ENCODE measurements at regions not wholly inside any gene's neighbourhood (a gene's known extent, or its start where the extent isn't known, plus 50 kb on each side); places are given as distances from the start of the nearest gene placed in this dataset.

DNA sequence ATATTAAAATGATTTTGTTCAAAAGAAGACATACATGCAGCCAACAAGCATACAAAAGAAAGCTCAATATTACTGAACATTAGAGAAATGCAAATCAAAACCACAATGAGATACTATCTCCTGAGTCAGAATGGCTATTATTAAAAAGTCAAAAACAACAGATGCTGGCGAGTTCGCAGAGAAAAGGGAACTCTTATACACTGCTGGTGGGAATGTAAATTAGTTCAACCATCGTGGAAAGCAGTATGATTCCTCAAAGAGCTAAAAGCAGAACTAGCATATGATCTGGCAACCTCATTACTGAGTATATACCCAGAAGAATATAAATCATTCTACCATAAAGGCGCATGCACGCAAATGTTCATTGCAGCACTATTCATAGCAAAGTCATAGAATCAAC is 126.0 kb upstream of the HMCN1 start:
- Mint-ChIP-seq H3K4me1 (ENCODE audit: unreplicated experiment) (no peaks in the 10 kb centered on the region), H3K27me3 (no peaks in the 10 kb centered on the region), H3K4me3 (no peak overlapping the region)

DNA sequence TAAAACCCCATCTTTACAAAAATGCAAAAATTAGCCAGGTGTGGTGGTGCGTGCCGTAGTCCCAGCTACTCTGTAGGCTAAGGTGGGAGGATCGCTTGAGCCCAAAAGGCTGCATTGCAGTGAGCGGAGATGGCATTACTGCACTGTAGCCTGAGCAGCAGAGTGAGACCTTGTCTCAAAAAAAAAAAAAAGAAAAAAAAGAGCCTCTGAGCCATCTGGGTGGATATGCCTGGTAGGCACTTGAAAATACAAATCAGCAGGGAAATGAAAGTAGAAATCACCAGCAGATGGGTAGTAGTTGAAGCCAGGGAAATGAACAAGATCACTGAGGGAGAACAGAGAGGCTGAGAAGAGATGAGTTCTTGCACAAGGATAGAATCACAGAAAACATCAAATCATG is 131.0 kb upstream of the HMCN1 start:
- H3K27me3 Mint-ChIP-seq: no peaks in the 10 kb centered on the region
- no peak overlapping the region for H3K27ac Mint-ChIP-seq
- H3K4me1 Mint-ChIP-seq (ENCODE audit: unreplicated experiment): no peaks in the 10 kb centered on the region
- no peak for DNase-seq (ENCODE audit: extremely low spot score, unreplicated experiment)
- no peaks in the 10 kb centered on the region for H3K9me3 Mint-ChIP-seq
- no peaks in the 10 kb centered on the region for H3K36me3 Mint-ChIP-seq
- TF ChIP-seq, protein P1, sequence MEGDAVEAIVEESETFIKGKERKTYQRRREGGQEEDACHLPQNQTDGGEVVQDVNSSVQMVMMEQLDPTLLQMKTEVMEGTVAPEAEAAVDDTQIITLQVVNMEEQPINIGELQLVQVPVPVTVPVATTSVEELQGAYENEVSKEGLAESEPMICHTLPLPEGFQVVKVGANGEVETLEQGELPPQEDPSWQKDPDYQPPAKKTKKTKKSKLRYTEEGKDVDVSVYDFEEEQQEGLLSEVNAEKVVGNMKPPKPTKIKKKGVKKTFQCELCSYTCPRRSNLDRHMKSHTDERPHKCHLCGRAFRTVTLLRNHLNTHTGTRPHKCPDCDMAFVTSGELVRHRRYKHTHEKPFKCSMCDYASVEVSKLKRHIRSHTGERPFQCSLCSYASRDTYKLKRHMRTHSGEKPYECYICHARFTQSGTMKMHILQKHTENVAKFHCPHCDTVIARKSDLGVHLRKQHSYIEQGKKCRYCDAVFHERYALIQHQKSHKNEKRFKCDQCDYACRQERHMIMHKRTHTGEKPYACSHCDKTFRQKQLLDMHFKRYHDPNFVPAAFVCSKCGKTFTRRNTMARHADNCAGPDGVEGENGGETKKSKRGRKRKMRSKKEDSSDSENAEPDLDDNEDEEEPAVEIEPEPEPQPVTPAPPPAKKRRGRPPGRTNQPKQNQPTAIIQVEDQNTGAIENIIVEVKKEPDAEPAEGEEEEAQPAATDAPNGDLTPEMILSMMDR (conservative IDR thresholded peaks at IDR 0.05): no peak
- no peak overlapping the region for H3K4me3 Mint-ChIP-seq

More for the DNA sequence above, 126.0 kb upstream of the HMCN1 start:
- TF ChIP-seq, protein P1 (conservative IDR thresholded peaks at IDR 0.05): no peak
- DNase-seq (ENCODE audit: extremely low spot score, unreplicated experiment): no peak
- no peaks in the 10 kb centered on the region for H3K36me3 Mint-ChIP-seq
- no peak overlapping the region for H3K27ac Mint-ChIP-seq
- no peaks in the 10 kb centered on the region for H3K9me3 Mint-ChIP-seq

DNA sequence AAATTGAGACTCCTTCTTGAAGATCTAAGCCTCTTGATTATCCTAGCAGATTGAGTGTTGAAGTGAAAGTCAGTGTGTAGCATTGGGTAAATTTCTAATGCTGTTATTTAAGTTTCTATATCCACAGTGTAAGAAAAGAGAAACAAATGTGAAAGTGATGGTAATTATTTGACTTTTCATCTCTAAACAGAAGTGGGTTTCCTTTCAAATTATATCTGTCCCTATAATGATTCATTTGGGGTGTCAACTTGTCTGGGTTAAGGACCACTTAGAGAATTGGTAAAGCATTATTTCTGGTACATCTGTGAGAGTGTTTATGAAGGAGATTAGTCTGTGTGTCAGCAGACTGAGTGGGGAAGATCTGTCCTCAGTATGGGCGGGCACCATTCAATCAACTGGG is 133.0 kb upstream of the HMCN1 start:
- Mint-ChIP-seq H3K4me1 (ENCODE audit: unreplicated experiment) (no peaks in the 10 kb centered on the region), H3K9me3 (no peaks in the 10 kb centered on the region), H3K27ac (no peak overlapping the region), H3K27me3 (no peaks in the 10 kb centered on the region), H3K36me3 (no peaks in the 10 kb centered on the region), H3K4me3 (no peak overlapping the region)
- TF ChIP-seq, protein P1 (conservative IDR thresholded peaks at IDR 0.05): no peak
- no peak for DNase-seq (ENCODE audit: extremely low spot score, unreplicated experiment)

DNA sequence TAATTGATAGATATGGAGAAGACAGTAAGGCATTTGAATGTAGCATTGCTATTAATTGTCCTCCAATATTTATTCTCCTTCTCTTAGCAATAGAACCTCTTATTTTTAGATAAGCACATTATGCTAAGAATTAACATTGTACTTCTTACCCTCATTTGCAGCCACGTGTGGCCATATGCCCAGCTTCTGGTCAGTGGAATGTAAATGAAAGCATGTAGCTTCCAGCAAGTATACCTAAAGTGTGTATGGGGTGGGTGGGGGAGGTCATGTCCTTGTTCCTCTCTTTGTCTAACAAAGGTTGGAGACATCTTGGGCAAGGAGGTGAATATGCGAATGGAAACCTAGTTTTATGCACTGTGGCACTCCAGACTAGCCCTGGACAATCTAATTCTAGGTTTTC is 133.6 kb upstream of the HMCN1 start:
- no peaks in the 10 kb centered on the region for H3K36me3 Mint-ChIP-seq
- no peaks in the 10 kb centered on the region for H3K4me1 Mint-ChIP-seq (ENCODE audit: unreplicated experiment)
- TF ChIP-seq, protein P1 (conservative IDR thresholded peaks at IDR 0.05): no peak
- no peak overlapping the region for H3K27ac Mint-ChIP-seq
- no peaks in the 10 kb centered on the region for H3K27me3 Mint-ChIP-seq
- DNase-seq (ENCODE audit: extremely low spot score, unreplicated experiment): no peak
- H3K4me3 Mint-ChIP-seq: no peak overlapping the region
- no peaks in the 10 kb centered on the region for H3K9me3 Mint-ChIP-seq

DNA sequence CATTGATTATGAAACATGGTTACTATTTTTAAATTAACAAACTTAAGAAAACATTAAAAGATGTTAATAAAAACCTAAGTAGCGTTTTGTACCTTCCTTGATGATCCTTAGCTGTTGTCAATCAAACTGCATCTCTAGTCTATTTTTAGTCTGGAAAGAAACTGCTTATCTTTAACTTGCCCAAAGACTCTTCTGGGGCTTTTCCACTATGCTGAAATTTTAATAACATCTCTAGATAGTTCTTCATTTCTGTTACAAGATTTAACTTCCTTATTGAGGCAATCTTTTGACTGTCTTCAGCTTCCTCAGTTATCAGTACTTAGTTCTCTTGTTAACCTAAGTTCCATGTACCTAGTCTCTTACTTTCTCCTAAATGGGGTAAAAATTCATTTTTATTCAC is 135.9 kb upstream of the HMCN1 start:
- Mint-ChIP-seq H3K9me3 (no peaks in the 10 kb centered on the region), H3K27me3 (no peaks in the 10 kb centered on the region), H3K27ac (no peak overlapping the region), H3K4me3 (no peak overlapping the region), H3K36me3 (no peaks in the 10 kb centered on the region), H3K4me1 (ENCODE audit: unreplicated experiment) (no peaks in the 10 kb centered on the region)
- TF ChIP-seq, protein P1 (conservative IDR thresholded peaks at IDR 0.05): no peak
- DNase-seq (ENCODE audit: extremely low spot score, unreplicated experiment): no peak

All from type B pancreatic cell (in vitro differentiated cells).